BJ (cell line): ENCODE measurements at regions not wholly inside any gene's neighbourhood (a gene's known extent, or its start where the extent isn't known, plus 50 kb on each side); places are given as distances from the start of the nearest gene placed in this dataset.

ENCODE experiments used
- CTCF ChIA-PET: fragments of 350-600 bp; formaldehyde crosslinking; extraction: SDS; loops from one replicate; lab custom pipeline; 2021; ENCODE audit warnings: antibody characterized with exemption, inconsistent platforms; lab: Yijun Ruan, JAX
- POLR2A ChIA-PET: fragments of 300-600 bp; sonication (Branson Sonifier 250); formaldehyde crosslinking; extraction: SDS; loops from one replicate; lab custom pipeline; 2021; ENCODE audit warnings: antibody characterized with exemption; lab: Charles Lee
- DNase-seq: peaks from one replicate; pipeline ENCODE4 v3.0.0-alpha.2; 2011; ENCODE audit warnings: low read depth
- H3K27me3 ChIP-seq: 2 replicates; pipeline ENCODE4 v1.6.0; 2011; ENCODE audit warnings: low read length; ENCODE audit not compliant: control insufficient read depth, insufficient read depth
- H3K36me3 ChIP-seq: 2 replicates; pipeline ENCODE4 v1.5.1; 2011; ENCODE audit warnings: low read length; ENCODE audit not compliant: control insufficient read depth, insufficient read depth
- H3K4me3 ChIP-seq: 2 replicates; pipeline ENCODE4 v1.5.1; 2011; ENCODE audit warnings: low read depth, mild to moderate bottlenecking, control low read depth, low read length
- TF ChIP-seq, protein P1 (sequence below): IDR thresholded peaks from 2 replicates; pipeline ENCODE4 v1.5.1; 2011; ENCODE audit warnings: low read depth, mild to moderate bottlenecking, control low read depth, inconsistent platforms, low read length, moderate library complexity; ENCODE audit not compliant: insufficient read depth

DNA sequence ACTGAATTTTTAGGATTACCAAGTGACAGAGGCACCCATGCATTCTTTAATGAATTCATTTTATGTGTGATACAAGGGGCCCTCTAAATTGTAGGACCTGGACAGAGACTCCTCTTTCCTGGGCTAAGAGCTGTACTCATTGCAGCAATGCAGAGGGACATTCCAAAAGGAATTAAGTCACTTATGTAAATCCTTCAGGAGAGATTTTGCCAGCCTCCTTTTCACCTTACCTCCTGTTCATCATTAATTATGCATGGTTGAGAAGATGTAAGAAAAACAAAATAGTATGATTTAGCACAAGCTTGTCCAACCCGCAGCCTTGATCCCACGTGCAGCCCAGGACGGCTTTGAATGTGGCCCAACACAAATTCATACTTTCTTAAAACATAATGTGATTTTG lies 84.5 kb upstream of the TANK start:
- TF ChIP-seq, protein P1, sequence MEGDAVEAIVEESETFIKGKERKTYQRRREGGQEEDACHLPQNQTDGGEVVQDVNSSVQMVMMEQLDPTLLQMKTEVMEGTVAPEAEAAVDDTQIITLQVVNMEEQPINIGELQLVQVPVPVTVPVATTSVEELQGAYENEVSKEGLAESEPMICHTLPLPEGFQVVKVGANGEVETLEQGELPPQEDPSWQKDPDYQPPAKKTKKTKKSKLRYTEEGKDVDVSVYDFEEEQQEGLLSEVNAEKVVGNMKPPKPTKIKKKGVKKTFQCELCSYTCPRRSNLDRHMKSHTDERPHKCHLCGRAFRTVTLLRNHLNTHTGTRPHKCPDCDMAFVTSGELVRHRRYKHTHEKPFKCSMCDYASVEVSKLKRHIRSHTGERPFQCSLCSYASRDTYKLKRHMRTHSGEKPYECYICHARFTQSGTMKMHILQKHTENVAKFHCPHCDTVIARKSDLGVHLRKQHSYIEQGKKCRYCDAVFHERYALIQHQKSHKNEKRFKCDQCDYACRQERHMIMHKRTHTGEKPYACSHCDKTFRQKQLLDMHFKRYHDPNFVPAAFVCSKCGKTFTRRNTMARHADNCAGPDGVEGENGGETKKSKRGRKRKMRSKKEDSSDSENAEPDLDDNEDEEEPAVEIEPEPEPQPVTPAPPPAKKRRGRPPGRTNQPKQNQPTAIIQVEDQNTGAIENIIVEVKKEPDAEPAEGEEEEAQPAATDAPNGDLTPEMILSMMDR = no peak
- DNase-seq = no peak
- Histone ChIP-seq H3K4me3 (no peak overlapping the region), H3K27me3 (no peaks in the 10 kb centered on the region), H3K36me3 (no peaks in the 10 kb centered on the region)
- CTCF ChIA-PET = interaction anchor here (1.0 to 5.7 kb wide), 3 partner anchors 12 to 81 kb away, joined by 4 to 26 read pairs (median 6); no protein-coding TSS in a partner anchor
- POLR2A ChIA-PET = no interaction called here

DNA sequence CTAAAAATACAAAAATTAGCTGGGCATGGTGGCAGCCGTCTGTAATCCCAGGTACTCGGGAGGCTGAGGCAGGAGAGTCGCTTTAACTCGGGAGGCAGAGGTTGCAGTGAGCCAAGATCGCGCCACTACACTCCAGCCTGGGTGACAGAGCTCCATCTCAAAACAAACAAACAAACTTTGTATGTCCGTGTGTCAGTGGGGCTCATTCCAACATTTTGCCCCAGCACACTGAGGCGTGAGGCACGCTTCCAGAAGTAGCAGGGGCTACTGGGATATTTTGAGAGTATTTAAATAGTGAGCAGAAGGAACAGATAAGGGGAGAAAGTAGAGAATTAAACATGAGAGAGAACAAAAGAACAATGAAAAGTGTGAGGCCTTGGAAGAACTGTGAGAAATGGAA lies 83.3 kb upstream of the TANK start:
- Histone ChIP-seq H3K27me3 (no peaks in the 10 kb centered on the region), H3K4me3 (no peak overlapping the region), H3K36me3 (no peaks in the 10 kb centered on the region)
- TF ChIP-seq, protein P1 = no peak
- ChIA-PET CTCF (interaction anchor here (1.3 to 5.7 kb wide), 2 partner anchors 13 to 83 kb away, joined by 4 to 26 read pairs; no protein-coding TSS in a partner anchor), POLR2A (no interaction called here)
- no peak for DNase-seq

DNA sequence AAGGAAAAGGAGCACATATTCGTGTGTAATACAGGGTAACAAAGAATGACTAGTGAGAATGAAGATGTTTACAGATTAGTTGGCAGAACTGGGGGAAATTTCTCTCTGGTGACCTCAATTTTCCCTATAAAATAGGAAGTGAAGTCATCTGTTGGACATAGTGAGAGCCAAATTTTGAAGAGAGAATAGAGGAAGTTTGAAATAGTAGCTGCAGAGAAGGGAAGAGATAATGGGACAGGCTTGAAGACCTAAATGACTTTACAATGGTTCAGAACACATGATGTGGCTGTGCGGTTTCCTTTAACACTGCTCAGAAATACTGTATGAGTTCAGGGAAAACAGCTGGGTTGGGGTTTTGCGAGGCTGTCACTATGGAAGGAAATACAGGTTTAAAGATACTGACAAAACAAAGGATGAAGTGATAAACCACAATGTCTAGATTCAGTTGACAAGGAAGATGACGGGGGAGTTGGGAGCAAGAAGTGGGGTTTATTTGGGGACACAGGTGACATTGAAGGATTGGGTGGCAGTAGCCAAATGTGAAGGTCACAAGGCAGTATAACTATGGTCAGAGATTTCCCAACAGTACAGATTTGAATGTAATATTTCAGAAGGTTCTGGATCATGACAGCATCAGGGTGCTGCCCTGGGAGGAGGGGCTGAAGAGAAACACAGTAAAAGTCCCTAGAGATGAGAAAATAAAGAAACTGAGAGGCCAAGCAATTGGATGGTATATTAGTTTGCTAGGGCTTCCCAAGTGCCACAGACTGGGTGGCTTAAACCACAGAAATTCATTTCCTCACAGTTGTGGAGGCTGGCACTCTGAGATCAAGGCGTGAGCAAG lies 82.6 kb upstream of the TANK start:
- TF ChIP-seq, protein P1 = no peak
- no peak for DNase-seq
- POLR2A ChIA-PET = no interaction called here
- no peak overlapping the region for H3K4me3 ChIP-seq
- no peaks in the 10 kb centered on the region for H3K36me3 ChIP-seq
- H3K27me3 ChIP-seq = no peaks in the 10 kb centered on the region
- CTCF ChIA-PET = interaction anchor here (1.1 to 5.7 kb wide), 2 partner anchors 14 kb away, joined by 4 to 26 read pairs; no protein-coding TSS in a partner anchor

DNA sequence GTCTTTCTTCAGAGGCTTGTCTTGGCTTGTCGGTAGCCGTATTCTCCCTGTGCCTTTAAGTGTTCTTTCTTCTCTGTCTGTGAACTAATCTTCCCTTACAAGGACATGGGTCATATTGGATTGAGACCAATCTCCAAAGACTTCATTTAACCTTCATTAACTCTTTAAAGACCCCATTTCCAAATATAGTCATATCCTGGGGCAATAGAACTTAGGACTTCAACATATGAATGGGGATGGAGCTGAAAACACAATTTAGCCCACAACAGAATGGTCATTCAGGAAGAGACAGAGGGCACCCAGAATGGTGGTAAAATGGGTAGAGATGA lies 82.1 kb upstream of the TANK start:
- TF ChIP-seq, protein P1 = no peak
- DNase-seq = no peak
- CTCF ChIA-PET = interaction anchor here (1.1 kb wide), 1 partner anchor 15 kb away, joined by 4 read pairs; no protein-coding TSS in a partner anchor
- POLR2A ChIA-PET = no interaction called here
- H3K36me3 ChIP-seq = no peaks in the 10 kb centered on the region
- H3K4me3 ChIP-seq = no peak overlapping the region
- no peaks in the 10 kb centered on the region for H3K27me3 ChIP-seq

DNA sequence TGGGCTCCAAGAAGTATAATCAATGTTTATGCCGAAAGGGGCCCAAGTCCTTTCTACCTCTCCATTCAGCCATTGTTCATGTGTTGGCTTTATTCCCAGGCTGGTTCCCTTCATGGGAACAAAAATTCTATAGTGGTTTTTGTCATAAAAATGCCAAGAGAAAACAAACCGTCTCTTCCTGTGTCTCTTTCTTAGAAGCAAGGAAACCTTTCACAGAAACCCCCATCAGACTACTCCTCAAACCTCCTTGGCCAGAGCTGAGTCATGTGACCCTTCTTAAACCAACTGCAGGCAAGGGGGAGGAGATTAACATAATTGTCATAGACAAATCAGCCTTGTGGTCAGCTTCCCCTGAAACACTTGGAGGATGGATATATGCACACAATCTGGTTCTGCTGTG lies 75.1 kb upstream of the TANK start:
- DNase-seq = no peak
- ChIA-PET POLR2A (no interaction called here), CTCF (no interaction called here)

More for the DNA sequence above, 75.1 kb upstream of the TANK start:
- TF ChIP-seq, protein P1 = no peak
- Histone ChIP-seq H3K36me3 (no peaks in the 10 kb centered on the region), H3K27me3 (no peaks in the 10 kb centered on the region), H3K4me3 (no peak overlapping the region)
